ENCODE measurements at regions not wholly inside any gene's neighbourhood (a gene's known extent, or its start where the extent isn't known, plus 50 kb on each side); places are given as distances from the start of the nearest gene placed in this dataset.

DNA sequence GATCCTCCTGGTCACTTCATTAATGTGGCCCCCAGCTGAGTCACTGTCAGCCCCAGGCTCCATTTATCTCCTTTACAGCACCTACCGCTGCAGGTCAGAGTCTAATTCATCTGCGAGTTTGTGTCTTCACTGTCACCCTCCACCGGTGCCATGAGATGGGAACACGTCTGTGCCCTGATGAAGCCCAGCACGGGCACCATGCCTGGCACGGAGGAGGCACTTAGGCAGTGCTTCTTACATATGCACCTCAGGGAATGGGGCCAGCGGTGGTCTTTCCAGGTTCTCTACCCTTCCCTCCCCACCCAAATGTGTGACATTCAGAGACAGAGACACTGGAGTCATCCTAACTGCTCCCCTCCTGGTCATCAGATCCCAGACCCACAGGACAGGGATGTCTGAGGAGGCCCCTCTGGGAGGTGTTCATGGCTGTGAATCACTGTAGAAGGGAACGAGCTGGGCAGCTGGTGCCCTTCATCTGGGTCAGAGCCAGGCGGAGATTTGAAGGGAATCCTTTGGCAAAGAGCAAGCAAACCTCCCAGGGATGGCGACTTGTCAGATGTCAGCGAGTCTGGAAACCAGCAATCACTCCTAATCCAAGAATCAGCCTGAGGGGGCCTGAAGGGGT is 364.6 kb downstream of the PREX1 start (continued):
- no peak for TF ChIP-seq KAT2A (conservative IDR thresholded peaks at IDR 0.05; ENCODE audit: control insufficient read depth, low read depth, low read length)

GRCh38 chr20:48461735-48462119 is 366.1 kb downstream of the PREX1 start:
- H3K9ac ChIP-seq (ENCODE audit: control insufficient read depth, insufficient read depth, low read length) = no peak overlapping the region
- H3K36me3 ChIP-seq (ENCODE audit: control insufficient read depth in 2 of 2, insufficient read depth in 2 of 2, low read length in 1 of 2) = no peaks in the 10 kb centered on the region
- RAD21 ChIA-PET (ENCODE audit: unreplicated experiment) = interaction anchor here (1.0 kb wide), 1 partner anchor 159 kb away, joined by 5 read pairs; no protein-coding TSS in a partner anchor
- no peak overlapping the region for H2AFZ ChIP-seq (ENCODE audit: control insufficient read depth, low read depth, low read length)
- peaks cover 25% of the 10 kb centered on the region for H3K4me1 ChIP-seq (ENCODE audit: control insufficient read depth, insufficient read depth, low read length)
- intact Hi-C loops (cut with micrococcal nuclease; ENCODE audit: unreplicated experiment) (no loop called here), in situ Hi-C loops (cut with MboI) (no loop called here)
- TF ChIP-seq MLLT1 (IDR thresholded peaks at IDR 0.05) = 0 out of 2 replicates have a peak, but pooled peaks have one; percentile 28
- peak; percentile 74 for TF ChIP-seq RAD51 (IDR thresholded peaks at IDR 0.05)
- TF ChIP-seq BHLHE40 (IDR thresholded peaks at IDR 0.05; ENCODE audit: borderline replicate concordance in 1 of 2, low read depth in 2 of 2, low read length in 1 of 2) = peak in 1 of 2 experiments; percentile 39; a peak in 1 of 4 replicates
- no peak for TF ChIP-seq MXI1 (IDR thresholded peaks at IDR 0.05; ENCODE audit: low read depth, low read length)
- TF ChIP-seq NBN (IDR thresholded peaks at IDR 0.05) = 0 out of 2 replicates have a peak, but pooled peaks have one; percentile 28
- peak; percentile 32; the same call in 1 of the 2 replicates for TF ChIP-seq IKZF1 (conservative IDR thresholded peaks at IDR 0.05)
- TF ChIP-seq SMC3 (IDR thresholded peaks at IDR 0.05; ENCODE audit: borderline replicate concordance, low read length) = no peak
- TF ChIP-seq NR2F1 (conservative IDR thresholded peaks at IDR 0.05) = 0 out of 2 replicates have a peak, but pooled peaks have one; percentile 14
- TF ChIP-seq, protein P1, sequence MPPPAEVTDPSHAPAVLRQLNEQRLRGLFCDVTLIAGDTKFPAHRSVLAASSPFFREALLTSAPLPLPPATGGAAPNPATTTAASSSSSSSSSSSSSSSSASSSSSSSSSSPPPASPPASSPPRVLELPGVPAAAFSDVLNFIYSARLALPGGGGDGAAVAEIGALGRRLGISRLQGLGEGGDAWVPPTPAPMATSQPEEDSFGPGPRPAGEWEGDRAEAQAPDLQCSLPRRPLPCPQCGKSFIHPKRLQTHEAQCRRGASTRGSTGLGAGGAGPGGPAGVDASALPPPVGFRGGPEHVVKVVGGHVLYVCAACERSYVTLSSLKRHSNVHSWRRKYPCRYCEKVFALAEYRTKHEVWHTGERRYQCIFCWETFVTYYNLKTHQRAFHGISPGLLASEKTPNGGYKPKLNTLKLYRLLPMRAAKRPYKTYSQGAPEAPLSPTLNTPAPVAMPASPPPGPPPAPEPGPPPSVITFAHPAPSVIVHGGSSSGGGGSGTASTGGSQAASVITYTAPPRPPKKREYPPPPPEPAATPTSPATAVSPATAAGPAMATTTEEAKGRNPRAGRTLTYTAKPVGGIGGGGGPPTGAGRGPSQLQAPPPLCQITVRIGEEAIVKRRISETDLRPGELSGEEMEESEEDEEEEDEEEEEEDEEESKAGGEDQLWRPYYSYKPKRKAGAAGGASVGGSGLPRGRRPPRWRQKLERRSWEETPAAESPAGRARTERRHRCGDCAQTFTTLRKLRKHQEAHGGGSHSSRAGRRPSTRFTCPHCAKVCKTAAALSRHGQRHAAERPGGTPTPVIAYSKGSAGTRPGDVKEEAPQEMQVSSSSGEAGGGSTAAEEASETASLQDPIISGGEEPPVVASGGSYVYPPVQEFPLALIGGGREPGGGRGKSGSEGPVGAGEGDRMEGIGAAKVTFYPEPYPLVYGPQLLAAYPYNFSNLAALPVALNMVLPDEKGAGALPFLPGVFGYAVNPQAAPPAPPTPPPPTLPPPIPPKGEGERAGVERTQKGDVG (CRISPR knock-in tag; IDR thresholded peaks at IDR 0.05) = no peak
- TF ChIP-seq IKZF2 (IDR thresholded peaks at IDR 0.05) = peak; percentile 12 to 31; a peak in 1 of 4 replicates
- H3K27me3 ChIP-seq (replicated peaks in 1 of 2; ENCODE audit: control insufficient read depth in 2 of 2, insufficient read depth in 2 of 2, low read length in 1 of 2) = no peaks in the 10 kb centered on the region
- 0 out of 2 replicates have a peak overlapping the region, but pooled peaks have one; percentile 22 for H3K4me2 ChIP-seq (ENCODE audit: control insufficient read depth, insufficient read depth)
- POLR2A ChIA-PET = interaction anchor here (0.6 kb wide), 1 partner anchor 34 kb away, joined by 3 read pairs; no protein-coding TSS in a partner anchor
- DNase-seq (ENCODE audit: low read depth, low spot score) (no peak), FAIRE-seq (no peak), ATAC-seq (peak; percentile 23; the same call in 2 of the 3 replicates)
- SMC1A ChIA-PET (ENCODE audit: uncharacterized antibody, unreplicated experiment) = interaction anchor here (2.0 kb wide), 1 partner anchor 21 kb away, joined by 9 read pairs; no protein-coding TSS in a partner anchor
- no peaks in the 10 kb centered on the region for H3K9me3 ChIP-seq (replicated peaks; ENCODE audit: control insufficient read depth, insufficient read depth, low read length)
- no peaks in the 10 kb centered on the region for H4K20me1 ChIP-seq (ENCODE audit: control insufficient read depth, insufficient read depth)
- WGBS (ENCODE audit: insufficient coverage, insufficient replicate concordance, low lambda C conversion rate, missing lambda C conversion rate) = 67% methylated on average over 3 of the region's 3 CpGs
- CTCF ChIA-PET = no interaction called here
- no peaks in the 10 kb centered on the region for H3K79me2 ChIP-seq (ENCODE audit: control insufficient read depth, insufficient read depth, low read length)
- H3K27ac ChIP-seq (ENCODE audit: control insufficient read depth, insufficient read depth) = no peak overlapping the region
- no peak overlapping the region for H3K4me3 ChIP-seq
- BruUV-seq (replicated peaks) = no TSS peak
